ENCODE measurements at regions not wholly inside any gene's neighbourhood (a gene's known extent, or its start where the extent isn't known, plus 50 kb on each side); places are given as distances from the start of the nearest gene placed in this dataset.

GRCh38 chr1:60141743-60142142 lies 68.2 kb upstream of the C1orf87 start:
- TF ChIP-seq ZNF274 (IDR thresholded peaks at IDR 0.05; ENCODE audit: low read depth, low read length) (no peak), SUZ12 (IDR thresholded peaks at IDR 0.05; ENCODE audit: extremely low read depth, insufficient read depth, insufficient read length) (no peak), YY1 (IDR thresholded peaks at IDR 0.05; ENCODE audit: insufficient read depth, insufficient read length) (no peak)
